ENCODE measurements at regions not wholly inside any gene's neighbourhood (a gene's known extent, or its start where the extent isn't known, plus 50 kb on each side); places are given as distances from the start of the nearest gene placed in this dataset.
"Not testable (repeated sequence)": the region's sequence is repeated elsewhere in the genome, so short reads cannot be mapped to it uniquely, and the experiment has no call there.

DNA sequence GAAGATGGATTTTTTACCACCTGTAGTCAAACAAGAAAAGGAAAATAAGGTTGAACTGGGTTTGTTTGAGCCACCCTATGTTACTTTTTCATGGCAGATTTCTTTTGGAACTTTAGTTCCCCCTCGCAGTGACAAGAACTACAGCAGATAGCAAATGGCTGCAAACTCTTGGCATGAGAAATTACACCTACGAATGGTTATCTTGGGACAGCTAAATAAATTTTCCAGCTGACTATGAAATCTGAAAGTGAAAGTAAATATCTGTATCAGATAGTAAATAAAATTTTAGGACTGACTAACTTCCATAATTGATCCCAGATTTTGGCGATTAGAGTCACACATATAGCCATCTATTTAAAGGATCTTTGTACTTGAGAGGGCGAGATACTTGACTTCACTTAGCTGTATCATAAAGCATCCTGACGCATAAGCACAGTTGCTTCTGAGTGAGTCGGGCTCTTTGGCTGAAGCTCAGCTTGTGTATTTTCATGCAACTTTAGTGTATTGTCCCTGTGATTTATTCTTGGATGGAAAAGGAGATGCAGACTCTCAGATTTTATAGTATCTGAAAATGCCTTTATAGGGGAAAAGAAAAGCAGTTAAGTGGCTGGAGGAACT, 125.3 kb upstream of the B3GAT2 start:
- Mint-ChIP-seq H3K36me3 (ENCODE audit: low read depth) (no peaks in the 10 kb centered on the region), H3K9me3 (peaks cover 18% of the 10 kb centered on the region), H3K4me1 (ENCODE audit: low read depth) (no peaks in the 10 kb centered on the region), H3K4me3 (no peak overlapping the region), H3K27ac (no peak overlapping the region), H3K27me3 (peaks cover 7% of the 10 kb centered on the region)

DNA sequence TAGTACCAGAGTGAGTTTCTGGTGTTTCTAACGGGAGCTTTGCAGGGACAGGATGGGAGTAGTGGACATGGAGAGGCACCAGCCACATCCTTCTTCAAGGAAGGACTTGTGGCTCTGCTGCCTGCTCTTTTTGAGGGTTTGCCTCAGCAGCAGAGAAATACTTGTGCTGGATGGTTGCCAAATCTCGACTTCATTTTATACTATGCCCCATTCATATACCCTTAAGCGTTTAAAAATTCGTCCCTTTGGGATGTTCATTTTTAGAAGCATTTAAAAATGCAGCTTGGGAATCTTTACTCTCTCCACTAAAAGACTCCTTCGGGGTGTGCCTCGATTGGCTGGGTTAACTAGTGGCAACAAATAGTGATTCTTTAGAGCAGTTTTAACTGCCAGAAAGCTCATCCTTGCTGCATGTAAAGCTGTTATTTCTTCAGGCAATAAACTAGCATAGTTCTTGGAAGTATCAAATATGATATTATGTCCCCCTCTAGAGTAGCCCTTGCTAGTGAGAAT, 126.5 kb upstream of the B3GAT2 start:
- no peak overlapping the region for H3K27ac Mint-ChIP-seq
- H3K4me1 Mint-ChIP-seq (ENCODE audit: low read depth), result no peaks in the 10 kb centered on the region
- no peaks in the 10 kb centered on the region for H3K36me3 Mint-ChIP-seq (ENCODE audit: low read depth)
- H3K4me3 Mint-ChIP-seq, result no peak overlapping the region
- H3K9me3 Mint-ChIP-seq, result peaks cover 10% of the 10 kb centered on the region
- H3K27me3 Mint-ChIP-seq, result peaks cover 7% of the 10 kb centered on the region

DNA sequence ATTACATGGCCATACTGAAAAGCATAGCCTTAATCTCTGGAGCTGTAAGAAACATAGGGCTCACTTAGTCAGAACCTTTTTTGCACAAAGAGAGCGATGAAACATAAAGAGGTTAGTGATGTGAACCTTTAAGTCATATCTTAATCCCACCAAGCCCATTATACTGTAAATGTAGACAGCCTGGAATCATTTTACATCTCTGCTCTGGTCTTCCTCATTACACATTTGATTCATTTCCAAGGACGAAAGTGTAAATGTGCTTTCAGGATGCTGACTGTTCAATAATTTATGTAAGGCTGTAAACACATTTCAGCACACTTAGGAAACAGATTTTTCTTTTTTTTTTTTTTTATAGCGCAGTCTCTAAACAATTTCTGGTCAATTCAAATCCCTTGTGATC, 131.3 kb upstream of the B3GAT2 start:
- Mint-ChIP-seq H3K4me1 (ENCODE audit: low read depth) (no peaks in the 10 kb centered on the region), H3K27ac (no peak overlapping the region), H3K27me3 (peaks cover 8% of the 10 kb centered on the region), H3K36me3 (ENCODE audit: low read depth) (no peaks in the 10 kb centered on the region), H3K4me3 (no peak overlapping the region), H3K9me3 (no peaks in the 10 kb centered on the region)

DNA sequence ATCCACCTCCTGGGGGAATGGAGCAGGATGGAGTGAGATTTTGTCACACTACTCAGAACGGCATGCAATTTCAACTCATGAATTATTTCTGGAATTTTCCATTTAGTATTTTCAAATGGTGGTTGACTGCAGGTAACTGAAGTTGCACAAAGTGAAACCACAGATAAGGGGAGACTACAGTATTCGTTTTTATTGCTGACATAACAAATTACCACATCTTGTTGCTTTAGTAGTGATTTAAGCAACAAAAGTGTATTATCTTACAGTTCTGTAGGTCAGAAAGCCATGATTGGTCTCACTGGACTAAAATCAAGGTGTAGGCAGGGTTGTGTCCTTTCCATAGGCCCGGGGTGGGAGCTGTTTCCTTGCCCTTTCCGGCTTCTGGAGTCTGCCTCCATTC, 133.4 kb upstream of the B3GAT2 start:
- Mint-ChIP-seq H3K27me3 (peaks cover 8% of the 10 kb centered on the region), H3K9me3 (no peaks in the 10 kb centered on the region), H3K27ac (no peak overlapping the region), H3K4me1 (ENCODE audit: low read depth) (no peaks in the 10 kb centered on the region), H3K36me3 (ENCODE audit: low read depth) (no peaks in the 10 kb centered on the region), H3K4me3 (no peak overlapping the region)

GRCh38 chr6:71091167-71091566, 134.3 kb upstream of the B3GAT2 start:
- Mint-ChIP-seq H3K9me3 (no peaks in the 10 kb centered on the region), H3K27me3 (peaks cover 9% of the 10 kb centered on the region), H3K4me3 (no peak overlapping the region), H3K4me1 (ENCODE audit: low read depth) (no peaks in the 10 kb centered on the region), H3K36me3 (ENCODE audit: low read depth) (no peaks in the 10 kb centered on the region), H3K27ac (no peak overlapping the region)

DNA sequence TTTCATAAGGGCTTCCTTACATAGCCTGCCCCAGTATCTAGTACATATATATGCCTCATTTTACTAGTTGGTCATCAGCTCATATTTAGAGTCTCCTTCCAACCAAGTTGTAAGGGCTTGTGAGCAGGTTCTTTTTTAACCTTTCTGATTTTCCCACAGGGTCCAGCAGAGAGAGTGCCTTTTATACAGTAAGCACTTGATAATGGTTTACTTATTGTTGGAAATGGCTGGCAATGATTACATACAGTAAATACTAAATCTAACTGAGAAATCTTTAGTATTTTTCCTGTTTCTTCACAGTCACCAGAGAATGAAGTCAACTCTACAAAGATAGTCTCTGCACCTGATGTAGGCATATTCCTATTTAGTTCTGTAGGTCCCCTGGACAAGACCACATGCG, 135.1 kb upstream of the B3GAT2 start:
- Mint-ChIP-seq H3K36me3 (ENCODE audit: low read depth) (no peaks in the 10 kb centered on the region), H3K4me3 (no peak overlapping the region), H3K4me1 (ENCODE audit: low read depth) (no peaks in the 10 kb centered on the region), H3K9me3 (no peaks in the 10 kb centered on the region), H3K27me3 (peaks cover 11% of the 10 kb centered on the region), H3K27ac (no peak overlapping the region)

- not testable (repeated sequence) for H3K4me1 Mint-ChIP-seq (ENCODE audit: low read depth); H3K27ac Mint-ChIP-seq; H3K4me3 Mint-ChIP-seq; H3K27me3 Mint-ChIP-seq; H3K36me3 Mint-ChIP-seq (ENCODE audit: low read depth)
- peaks cover 15% of the 10 kb centered on the region for H3K9me3 Mint-ChIP-seq
Measured at GRCh38 chr6:71097264-71097663, 140.4 kb upstream of the B3GAT2 start.

DNA sequence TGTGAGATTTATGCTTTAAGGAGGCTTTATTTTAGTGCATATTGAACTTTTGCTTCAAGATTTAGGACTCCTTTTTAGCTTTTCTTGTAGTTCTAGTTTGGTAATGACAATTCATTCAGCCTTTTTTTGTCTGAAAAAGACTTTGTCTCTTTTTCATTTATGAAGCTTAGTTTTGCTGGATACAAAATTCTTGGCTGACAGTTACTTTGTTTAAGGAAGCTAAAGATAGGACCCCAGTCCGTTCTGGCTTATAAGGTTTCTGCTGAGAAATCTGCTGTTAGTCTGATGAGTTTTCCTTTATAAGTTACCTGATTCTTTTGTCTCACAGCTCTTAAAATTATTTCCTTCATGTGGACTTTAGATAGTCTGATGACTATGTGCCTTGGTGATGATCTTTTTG, 142.8 kb upstream of the B3GAT2 start:
- H3K36me3 Mint-ChIP-seq (ENCODE audit: low read depth), result no peaks in the 10 kb centered on the region
- H3K9me3 Mint-ChIP-seq, result peaks cover 15% of the 10 kb centered on the region
- no peaks in the 10 kb centered on the region for H3K4me1 Mint-ChIP-seq (ENCODE audit: low read depth)
- H3K27ac Mint-ChIP-seq, result no peak overlapping the region
- H3K4me3 Mint-ChIP-seq, result no peak overlapping the region
- H3K27me3 Mint-ChIP-seq, result peaks cover 7% of the 10 kb centered on the region

DNA sequence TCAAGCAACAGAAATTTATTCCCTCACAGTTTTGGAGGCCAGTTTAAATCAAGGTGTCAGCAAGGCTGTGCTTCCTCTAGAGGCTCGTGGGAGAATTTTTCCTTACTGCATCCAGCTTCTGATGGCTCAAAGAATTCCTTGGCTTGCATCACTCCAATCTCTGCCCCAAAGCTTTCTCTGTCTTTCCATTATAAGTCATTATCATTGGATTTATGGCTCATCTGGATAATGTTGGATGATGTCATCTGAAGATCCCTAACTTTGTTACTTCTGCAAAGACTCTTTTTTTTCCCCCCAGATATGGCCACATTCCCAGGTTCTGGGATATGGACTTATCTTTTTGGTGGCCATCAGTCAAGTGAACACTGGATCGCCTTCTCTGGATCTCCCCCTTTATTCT, 146.3 kb upstream of the B3GAT2 start:
- Mint-ChIP-seq H3K27ac (no peak overlapping the region), H3K9me3 (peaks cover 15% of the 10 kb centered on the region), H3K4me1 (ENCODE audit: low read depth) (no peaks in the 10 kb centered on the region), H3K4me3 (no peak overlapping the region), H3K27me3 (peaks cover 5% of the 10 kb centered on the region), H3K36me3 (ENCODE audit: low read depth) (no peaks in the 10 kb centered on the region)

GRCh38 chr6:71103641-71104040, 146.8 kb upstream of the B3GAT2 start:
- H3K4me3 Mint-ChIP-seq, result no peak overlapping the region
- H3K9me3 Mint-ChIP-seq, result peaks cover 15% of the 10 kb centered on the region
- H3K36me3 Mint-ChIP-seq (ENCODE audit: low read depth), result no peaks in the 10 kb centered on the region
- H3K27ac Mint-ChIP-seq, result no peak overlapping the region
- H3K27me3 Mint-ChIP-seq, result peaks cover 5% of the 10 kb centered on the region
- H3K4me1 Mint-ChIP-seq (ENCODE audit: low read depth), result no peaks in the 10 kb centered on the region

DNA sequence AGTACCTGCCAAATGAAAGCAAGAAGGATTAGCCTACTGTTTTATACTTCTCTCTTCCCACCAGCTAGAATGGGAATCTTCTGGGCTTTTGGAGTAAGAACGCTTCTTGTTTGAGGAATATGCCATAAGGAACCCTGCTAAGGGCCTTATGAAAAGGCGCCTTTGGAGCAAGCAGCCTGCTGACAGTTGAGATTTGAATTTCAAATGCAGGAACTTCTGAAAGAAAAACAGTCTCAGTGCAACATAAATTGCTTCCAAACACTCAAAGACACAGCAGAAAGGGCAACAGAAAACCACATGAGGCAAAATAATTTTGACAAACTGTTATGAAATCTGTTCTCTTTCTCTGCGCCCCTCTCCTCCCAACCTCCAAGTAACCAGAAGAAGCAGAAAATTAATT, 149.4 kb upstream of the B3GAT2 start:
- Mint-ChIP-seq H3K4me3 (no peak overlapping the region), H3K27ac (no peak overlapping the region), H3K27me3 (peaks cover 9% of the 10 kb centered on the region), H3K9me3 (peaks cover under 1% of the 10 kb centered on the region), H3K36me3 (ENCODE audit: low read depth) (no peaks in the 10 kb centered on the region), H3K4me1 (ENCODE audit: low read depth) (no peaks in the 10 kb centered on the region)

DNA sequence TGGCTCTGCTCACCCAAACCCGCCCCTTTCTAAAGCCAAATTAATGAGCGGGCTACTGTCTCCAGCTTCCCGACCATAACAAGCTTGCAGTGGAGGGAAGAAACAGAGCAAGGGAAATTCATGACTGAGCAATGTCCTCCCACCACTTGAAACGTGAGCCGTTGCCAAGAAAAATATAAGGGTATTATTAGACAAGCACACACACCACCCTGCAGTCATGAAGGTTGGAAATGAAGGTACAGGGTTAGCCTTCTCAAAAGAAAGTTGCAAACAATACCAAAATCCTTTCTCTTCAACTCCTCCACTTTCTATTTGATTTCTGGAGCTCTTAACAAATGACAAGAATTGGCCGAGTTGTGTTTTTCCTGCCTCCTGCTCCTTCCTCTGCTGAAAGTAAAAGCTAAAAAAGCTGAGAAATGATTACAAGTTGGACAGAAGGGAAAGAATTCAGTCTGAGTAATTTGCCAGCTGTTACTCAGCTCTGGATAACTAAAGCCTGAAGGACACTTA, 151.1 kb upstream of the B3GAT2 start:
- Mint-ChIP-seq H3K4me1 (ENCODE audit: low read depth) (no peaks in the 10 kb centered on the region), H3K27ac (no peak overlapping the region), H3K9me3 (no peaks in the 10 kb centered on the region), H3K4me3 (no peak overlapping the region), H3K27me3 (peaks cover 9% of the 10 kb centered on the region), H3K36me3 (ENCODE audit: low read depth) (no peaks in the 10 kb centered on the region)

GRCh38 chr6:71114544-71114943, 157.7 kb upstream of the B3GAT2 start:
- H3K4me3 Mint-ChIP-seq, result no peak overlapping the region
- no peaks in the 10 kb centered on the region for H3K36me3 Mint-ChIP-seq (ENCODE audit: low read depth)
- no peak overlapping the region for H3K27ac Mint-ChIP-seq
- no peaks in the 10 kb centered on the region for H3K4me1 Mint-ChIP-seq (ENCODE audit: low read depth)
- H3K27me3 Mint-ChIP-seq, result peaks cover 9% of the 10 kb centered on the region
- H3K9me3 Mint-ChIP-seq, result peaks cover 11% of the 10 kb centered on the region

GRCh38 chr6:71114986-71115385, 158.1 kb upstream of the B3GAT2 start:
- Mint-ChIP-seq H3K27me3 (peaks cover 9% of the 10 kb centered on the region), H3K36me3 (ENCODE audit: low read depth) (no peaks in the 10 kb centered on the region), H3K9me3 (peaks cover 11% of the 10 kb centered on the region), H3K4me1 (ENCODE audit: low read depth) (no peaks in the 10 kb centered on the region), H3K4me3 (no peak overlapping the region), H3K27ac (no peak overlapping the region)

DNA sequence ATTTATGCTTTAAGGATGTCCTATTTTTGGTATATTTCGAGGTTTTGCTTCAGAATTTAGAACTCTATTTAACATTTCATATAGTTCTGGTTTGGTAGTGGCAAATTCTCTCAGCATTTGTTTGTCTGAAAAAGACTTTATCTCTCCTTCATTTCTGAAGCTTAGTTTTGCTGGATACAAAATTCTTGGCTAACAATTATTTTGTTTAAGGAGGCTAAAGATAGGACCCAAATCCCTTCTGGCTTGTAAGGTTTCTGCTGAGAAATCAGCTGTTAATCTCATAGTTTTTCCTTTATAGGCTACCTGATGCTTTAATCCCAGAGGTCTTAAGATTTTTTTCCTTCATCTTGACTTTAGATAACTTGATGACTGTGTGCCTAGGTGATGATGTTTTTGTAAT, 162.7 kb upstream of the B3GAT2 start:
- Mint-ChIP-seq H3K27me3 (peaks cover 9% of the 10 kb centered on the region), H3K4me1 (ENCODE audit: low read depth) (no peaks in the 10 kb centered on the region), H3K36me3 (ENCODE audit: low read depth) (no peaks in the 10 kb centered on the region), H3K9me3 (peaks cover 11% of the 10 kb centered on the region), H3K4me3 (no peak overlapping the region), H3K27ac (no peak overlapping the region)

GRCh38 chr6:71123051-71123450, 165.6 kb upstream of the OGFRL1 start:
- peaks cover 18% of the 10 kb centered on the region for H3K9me3 Mint-ChIP-seq
- H3K4me3 Mint-ChIP-seq, result no peak overlapping the region
- H3K36me3 Mint-ChIP-seq (ENCODE audit: low read depth), result no peaks in the 10 kb centered on the region
- H3K27ac Mint-ChIP-seq, result no peak overlapping the region
- H3K27me3 Mint-ChIP-seq, result peaks cover 10% of the 10 kb centered on the region
- H3K4me1 Mint-ChIP-seq (ENCODE audit: low read depth), result no peaks in the 10 kb centered on the region

All from stimulated activated naive CD8-positive, alpha-beta T cell treated with anti-CD3 and anti-CD28 coated beads, Interleukin-15, Interleukin-2, amounts not matched to agents 100 ng/mL and 50 ng/mL, for 24 hours (primary cell).